HG03342 (cell line): ENCODE measurements at regions not wholly inside any gene's neighbourhood (a gene's known extent, or its start where the extent isn't known, plus 50 kb on each side); places are given as distances from the start of the nearest gene placed in this dataset.

Experiments
- ATAC-seq: cut with Tn5 transposase; IDR thresholded peaks from one replicate; pipeline ENCODE4 v1.9.1; 2021; ENCODE audit warnings: mild to moderate bottlenecking, moderate library complexity; ENCODE audit not compliant: unreplicated experiment

- ATAC-seq, result no peak
Observed at GRCh38 chr4:108567831-108568230, 52.5 kb upstream of the RPL34 start.

DNA sequence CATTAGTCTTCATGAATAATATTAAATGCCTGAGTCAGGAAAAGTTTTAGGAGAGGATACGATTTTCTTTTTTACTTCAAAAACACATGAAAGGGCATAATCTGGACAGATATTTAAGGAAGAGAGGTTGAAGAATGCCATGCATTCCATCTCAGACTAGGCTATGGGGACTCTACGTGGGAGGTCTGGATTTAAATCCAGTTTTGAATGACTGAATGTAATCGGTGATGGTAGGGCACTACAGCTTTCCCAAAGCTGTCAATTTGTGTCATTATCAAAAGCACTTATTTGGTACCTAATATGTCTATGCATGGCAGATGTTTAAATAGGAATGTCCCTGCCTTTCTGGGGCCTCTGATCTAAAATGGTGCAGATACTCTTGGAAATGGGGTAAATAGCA, 59.3 kb upstream of the RPL34 start:
- no peak for ATAC-seq

- ATAC-seq, result no peak
Observed at GRCh38 chr4:108560616-108561015, 59.8 kb upstream of the RPL34 start.

- no peak for ATAC-seq
Observed at GRCh38 chr4:108559911-108560310, 60.5 kb upstream of the RPL34 start.

DNA sequence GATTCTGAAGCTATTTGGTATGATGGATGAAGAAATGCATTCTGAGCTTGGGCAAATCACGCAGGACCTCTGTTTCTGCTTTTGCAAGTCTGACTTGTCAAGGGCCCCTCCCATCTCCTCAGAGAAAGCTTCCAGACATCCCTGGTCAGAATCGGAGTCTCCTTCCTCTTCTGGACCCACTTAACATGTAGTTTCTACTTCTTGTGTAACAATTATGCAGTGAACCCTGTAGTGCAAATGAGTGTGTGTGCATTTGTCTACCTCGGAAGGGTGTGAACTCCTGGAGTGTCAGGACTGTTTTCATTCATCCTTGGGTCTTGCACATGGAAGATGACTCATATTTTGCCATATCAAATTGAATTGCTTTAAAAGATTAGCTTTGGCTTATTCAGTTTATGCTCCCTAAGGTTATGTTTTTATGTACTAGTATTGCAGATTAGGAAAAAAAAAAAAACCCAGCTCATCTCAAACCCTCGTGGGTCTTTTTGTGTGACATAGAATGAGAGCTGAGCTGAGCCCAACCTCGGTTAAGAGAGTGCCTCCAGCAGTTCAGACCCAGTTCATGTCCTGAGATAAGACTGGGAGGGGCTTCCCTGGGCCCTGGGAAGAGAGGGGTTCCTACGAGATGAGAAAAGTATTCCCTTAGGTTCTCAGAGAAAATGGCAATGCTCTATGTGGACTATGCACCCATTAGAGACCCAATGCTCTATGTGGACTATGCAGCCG, 61.1 kb upstream of the RPL34 start:
- no peak for ATAC-seq

GRCh38 chr4:108556588-108557200, 63.7 kb upstream of the RPL34 start:
- peak; percentile 68 for ATAC-seq

DNA sequence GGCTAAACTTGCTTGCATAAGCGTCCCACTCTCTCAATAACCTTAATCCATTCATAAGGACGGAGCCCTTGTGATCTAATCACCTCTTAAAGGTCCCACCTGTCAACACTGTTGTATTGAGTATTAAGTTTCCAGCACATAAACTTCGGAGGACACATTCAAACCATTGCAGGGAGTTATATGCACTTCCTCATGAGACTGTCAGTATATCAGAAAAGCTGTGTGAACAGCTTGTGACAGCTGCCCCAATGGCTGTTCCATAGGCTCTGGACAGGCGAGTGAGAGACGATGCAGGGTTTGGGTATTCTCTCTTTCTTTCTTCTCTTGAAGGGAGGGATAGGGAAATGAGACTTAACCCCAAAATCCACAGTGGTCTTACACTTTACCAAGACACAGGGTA, 64.2 kb upstream of the RPL34 start:
- no peak for ATAC-seq

- no peak for ATAC-seq
Observed at GRCh38 chr4:108555701-108556100, 64.7 kb upstream of the RPL34 start.

GRCh38 chr4:108547682-108548081, 72.7 kb upstream of the RPL34 start:
- ATAC-seq, result no peak

DNA sequence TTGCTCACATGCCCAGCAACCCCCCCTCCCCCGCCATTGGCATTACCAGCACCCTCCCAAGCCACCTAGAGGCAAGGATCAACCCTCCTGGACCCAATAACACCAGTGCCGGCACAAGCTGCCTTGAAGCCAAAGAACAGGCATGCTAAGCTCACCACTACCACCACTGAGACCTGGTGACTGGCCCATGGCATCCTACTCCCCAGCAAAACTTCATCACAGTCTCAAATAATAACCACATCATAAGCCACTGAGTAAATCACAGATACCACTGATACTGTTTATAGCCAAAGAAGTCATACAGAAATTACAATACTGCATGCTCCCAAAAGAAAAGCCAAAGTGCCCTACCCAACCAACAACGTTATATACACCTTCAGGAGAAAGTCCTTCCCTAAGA, 73.6 kb upstream of the RPL34 start:
- ATAC-seq, result no peak

- no peak for ATAC-seq
Observed at GRCh38 chr4:108544481-108544880, 75.9 kb upstream of the RPL34 start.

GRCh38 chr4:108543359-108543968, 76.9 kb upstream of the RPL34 start:
- ATAC-seq, result no peak

- peak; percentile 76 for ATAC-seq
Observed at GRCh38 chr4:108540536-108540935, 79.8 kb upstream of the RPL34 start.

DNA sequence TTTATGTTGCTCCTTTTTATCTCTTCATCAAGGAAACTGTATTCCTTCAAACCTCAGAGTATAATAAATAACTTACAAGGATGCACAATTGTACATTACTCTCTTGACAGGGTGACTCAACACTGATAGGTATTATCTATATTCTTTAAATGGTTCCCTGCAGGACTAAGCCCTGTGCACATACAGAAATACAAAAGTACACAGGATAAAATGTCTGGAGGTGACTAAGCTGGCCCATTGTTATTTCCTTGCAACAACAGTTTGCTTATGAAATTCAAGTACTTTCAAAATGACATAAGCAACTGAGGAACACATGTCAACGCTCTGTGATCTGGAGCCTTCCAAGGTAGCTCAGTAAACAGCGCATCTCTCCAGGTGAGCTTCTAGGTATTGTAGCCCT, 83.8 kb upstream of the RPL34 start:
- no peak for ATAC-seq

DNA sequence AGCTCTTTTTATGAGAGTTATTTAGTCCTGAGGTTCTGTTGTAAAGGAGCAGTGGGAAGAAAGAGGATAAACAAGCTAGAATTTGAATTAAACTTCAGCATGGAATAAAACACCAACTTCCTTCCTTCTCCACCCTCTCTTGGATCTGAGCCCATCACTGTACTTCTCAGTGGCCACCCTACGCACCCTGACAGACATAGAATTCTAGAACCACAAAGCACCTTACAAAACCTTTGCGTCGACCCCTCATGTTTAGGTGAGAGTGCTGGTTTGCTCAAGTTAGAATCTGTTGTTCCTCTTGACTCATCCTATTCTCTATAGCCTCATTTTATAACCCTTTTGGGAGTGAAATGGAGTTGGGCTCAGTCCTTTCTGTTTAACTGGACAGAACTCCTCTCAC, 84.6 kb upstream of the RPL34 start:
- ATAC-seq, result no peak

DNA sequence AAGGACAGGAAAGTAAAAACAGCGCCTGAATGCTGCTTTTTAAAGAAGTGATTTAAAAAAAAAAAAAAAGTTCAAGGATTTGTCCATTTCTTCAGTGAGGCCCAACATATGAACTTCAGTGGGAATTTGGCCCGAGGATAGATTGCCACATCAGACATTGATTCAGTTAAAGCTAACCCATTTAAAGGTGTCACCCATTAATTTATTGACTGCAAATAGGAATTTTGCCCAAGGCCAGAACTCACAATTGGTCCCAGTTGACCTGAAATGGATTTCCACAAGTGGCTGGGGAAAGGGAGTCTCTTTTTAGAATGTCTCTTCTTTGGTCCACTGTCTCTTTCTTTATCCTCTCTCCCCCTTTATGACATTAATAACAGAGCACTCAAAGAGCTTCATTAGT, 86.5 kb upstream of the RPL34 start:
- no peak for ATAC-seq

GRCh38 chr4:108533245-108533844, 87.0 kb upstream of the RPL34 start:
- ATAC-seq, result no peak

DNA sequence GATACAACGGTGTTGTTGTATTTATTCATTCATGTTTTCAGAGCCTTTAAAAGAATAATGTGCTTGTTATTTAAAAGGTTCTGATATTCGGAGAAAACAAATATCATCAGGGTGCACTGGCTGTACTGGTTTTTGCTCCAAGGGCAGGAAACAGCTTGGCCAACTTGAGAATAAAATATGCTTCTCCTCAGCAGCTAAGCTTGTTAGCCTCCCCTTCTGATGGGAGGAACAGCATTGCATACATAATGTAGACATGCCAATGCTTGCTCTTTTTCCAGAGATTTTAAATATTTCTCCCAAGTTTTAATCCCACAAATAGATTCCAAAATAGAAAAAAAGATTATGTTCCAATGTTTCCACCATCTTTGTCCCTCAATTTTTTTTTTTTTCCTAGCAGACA, 87.6 kb upstream of the RPL34 start:
- ATAC-seq, result no peak

- ATAC-seq, result no peak
Observed at GRCh38 chr4:108532187-108532586, 88.2 kb upstream of the RPL34 start.

DNA sequence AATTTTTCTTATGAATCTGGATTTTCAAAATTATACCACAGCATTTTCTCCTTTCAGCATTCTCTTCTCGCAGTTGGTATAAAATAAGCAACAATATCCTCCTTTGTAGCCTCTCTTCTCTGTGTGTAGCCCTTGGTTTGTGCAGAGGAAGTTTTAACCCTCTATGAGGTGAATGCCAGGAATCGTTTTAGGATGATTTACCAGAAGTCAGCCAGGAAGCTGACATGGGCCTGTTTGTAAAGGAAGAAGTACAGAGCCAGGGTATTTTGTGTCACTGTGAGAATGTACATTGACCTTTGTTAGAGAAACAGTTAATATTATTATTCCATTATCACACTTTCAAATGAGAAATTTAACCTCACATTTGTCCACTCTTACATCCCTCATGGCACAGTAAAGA, 88.9 kb upstream of the RPL34 start:
- ATAC-seq, result no peak

GRCh38 chr4:108529984-108530905, 90.1 kb upstream of the RPL34 start:
- ATAC-seq, result no peak
